Esophagus muscularis mucosa (tissue), 4 donors: ENCODE measurements at regions not wholly inside any gene's neighbourhood (a gene's known extent, or its start where the extent isn't known, plus 50 kb on each side); places are given as distances from the start of the nearest gene placed in this dataset.

Experiments
- EP300 ChIP-seq: sonication (generic); formaldehyde crosslinking; IDR thresholded peaks from one replicate; pipeline ENCODE4 v1.6.1; 2017; ENCODE audit warnings: antibody characterized with exemption
- POLR2A ChIP-seq: fragments of 450-650 bp; IDR thresholded peaks from one replicate; pipeline ENCODE4 v1.6.1; 2017; ENCODE audit warnings: antibody characterized with exemption, moderate library complexity, mild to moderate bottlenecking, low read depth
- TF ChIP-seq, protein P1 (sequence below), 3 experiments: fragments of 200-600 bp in 2 of 3; fragments of 450-650 bp in 1 of 3; sonication (generic) in 2 of 3; IDR thresholded peaks; one replicate each; pipeline ENCODE4 v1.5.1; 2017 to 2019; ENCODE audit warnings: antibody characterized with exemption in 3 of 3, mild to moderate bottlenecking in 2 of 3, moderate library complexity in 1 of 3

- TF ChIP-seq, protein P1, sequence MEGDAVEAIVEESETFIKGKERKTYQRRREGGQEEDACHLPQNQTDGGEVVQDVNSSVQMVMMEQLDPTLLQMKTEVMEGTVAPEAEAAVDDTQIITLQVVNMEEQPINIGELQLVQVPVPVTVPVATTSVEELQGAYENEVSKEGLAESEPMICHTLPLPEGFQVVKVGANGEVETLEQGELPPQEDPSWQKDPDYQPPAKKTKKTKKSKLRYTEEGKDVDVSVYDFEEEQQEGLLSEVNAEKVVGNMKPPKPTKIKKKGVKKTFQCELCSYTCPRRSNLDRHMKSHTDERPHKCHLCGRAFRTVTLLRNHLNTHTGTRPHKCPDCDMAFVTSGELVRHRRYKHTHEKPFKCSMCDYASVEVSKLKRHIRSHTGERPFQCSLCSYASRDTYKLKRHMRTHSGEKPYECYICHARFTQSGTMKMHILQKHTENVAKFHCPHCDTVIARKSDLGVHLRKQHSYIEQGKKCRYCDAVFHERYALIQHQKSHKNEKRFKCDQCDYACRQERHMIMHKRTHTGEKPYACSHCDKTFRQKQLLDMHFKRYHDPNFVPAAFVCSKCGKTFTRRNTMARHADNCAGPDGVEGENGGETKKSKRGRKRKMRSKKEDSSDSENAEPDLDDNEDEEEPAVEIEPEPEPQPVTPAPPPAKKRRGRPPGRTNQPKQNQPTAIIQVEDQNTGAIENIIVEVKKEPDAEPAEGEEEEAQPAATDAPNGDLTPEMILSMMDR (IDR thresholded peaks at IDR 0.05), result no peak
- TF ChIP-seq POLR2A, result no peak
- no peak for TF ChIP-seq EP300
Observed at GRCh38 chr3:34258271-34258998, 460.0 kb downstream of the PDCD6IP start.
